Heart right ventricle (tissue), 16 donors: ENCODE measurements at regions not wholly inside any gene's neighbourhood (a gene's known extent, or its start where the extent isn't known, plus 50 kb on each side); places are given as distances from the start of the nearest gene placed in this dataset.

Experiments used
- ATAC-seq, 8 donors: fragments of 200-7000 bp; cut with Tn5 transposase; one replicate each; pipeline ENCODE4 v1.9.1; 2020; ENCODE audit warnings: mild to moderate bottlenecking in 8 of 8, moderate library complexity in 8 of 8, moderate number of reproducible peaks in 1 of 8
- DNase-seq, 2 donors: peaks; one replicate each; pipeline ENCODE4 v3.0.0-alpha.2; 2020
- H3K27ac ChIP-seq, 10 donors: fragments of 200-600 bp; sonication (generic) in 2 of 10; one replicate each; pipeline versions ENCODE4 v1.5.0 to v1.8.0; 2020 to 2022; ENCODE audit warnings: mild to moderate bottlenecking in 3 of 10
- H3K27me3 ChIP-seq, 7 donors: fragments of 200-600 bp; one replicate each; pipeline ENCODE4 v1.8.0; 2021 to 2022; ENCODE audit warnings: mild to moderate bottlenecking in 2 of 7
- H3K36me3 ChIP-seq, 9 donors: fragments of 200-600 bp; sonication (generic) in 1 of 9; one replicate each; pipeline versions ENCODE4 v1.5.0 to v1.8.0; 2020 to 2022; ENCODE audit warnings: mild to moderate bottlenecking in 2 of 9
- H3K4me1 ChIP-seq, 9 donors: fragments of 200-600 bp; sonication (generic) in 1 of 9; one replicate each; pipeline versions ENCODE4 v1.5.0 to v1.8.0; 2020 to 2022; ENCODE audit warnings: mild to moderate bottlenecking in 4 of 9
- H3K4me3 ChIP-seq, 10 donors: fragments of 200-600 bp; sonication (generic) in 2 of 10; one replicate each; pipeline versions ENCODE4 v1.5.0 to v1.8.0; 2020 to 2022; ENCODE audit warnings: mild to moderate bottlenecking in 7 of 10, moderate library complexity in 2 of 10
- H3K9me3 ChIP-seq, 11 donors: fragments of 200-600 bp in 10 of 11; sonication (generic) in 2 of 11; one replicate each; pipeline versions ENCODE4 v1.5.0 to v1.8.0; 2013 to 2022; ENCODE audit warnings: mild to moderate bottlenecking in 2 of 11, control low read depth in 1 of 11, moderate library complexity in 1 of 11
- WGBS, 2 donors: extraction: QIAGEN DNeasy Blood & Tissue Kit; methylation state at CpG; one replicate each; pipeline ENCODE4 v1.1.7; 2013; ENCODE audit warnings: inconsistent platforms in 1 of 2; 5-methylcytosine and 5-hydroxymethylcytosine counted together
- intact Hi-C, 10 donors: fragments of 100-400 bp; cut with DNase I; formaldehyde crosslinking; loops; one replicate each; pipeline versions ENCODE4 v1.11.1 to v1.14.2; 2022
- TF ChIP-seq, protein P1 (sequence below), 9 donors: fragments of 200-600 bp; sonication (generic) in 2 of 9; IDR thresholded peaks; one replicate each; pipeline versions ENCODE4 v1.5.0 to v1.8.0; 2021 to 2022; ENCODE audit warnings: antibody characterized with exemption in 9 of 9, mild to moderate bottlenecking in 5 of 9, moderate library complexity in 1 of 9
- donor health status: Arrhythmogenic right ventricular cardiomyopathy.
- donor health status: ischemic (EF 13 %, LVEDD 7.1; RV severe dilation, severe dysfunction).
- donor health status: healthy with polysubstance abuse.
- donor health status: DM: no; HTN: yes; CAD: no.
- donor health status: DM: no; HTN: no; CAD: no.
- donor health status: ischemic (EF 25% LVEDD 6.9; RV normal size, moderate dysfunction).
- donor health status: ischemic (EF 25% LVEDD 5.7; RV mildly dilated, moderate dysfunction).
- donor health status: healthy.
- donor health status: DM: yes; HTN: yes; CAD: no.
- donor health status: Ischemic cardiomyopathy.
- donor health status: ischemic (EF 35%, LVEDD 5.7; RV mildly dilated, moderate dysfunction).
- donor health status: nonischemic (EF 11% LVEDD 7.7; RV severe dilation, severe dysfunction).
- donor health status: DM: yes; HTN: yes; CAD: no.
- donor health status: PGD.
- donor health status: ischemic (EF 29% LVEDD 5.4; RV normal size, mild dysfunction).
- donor health status: nonischemic (EF 23%, LVEDD 6.1; RV moderate dilation, normal function).

DNA sequence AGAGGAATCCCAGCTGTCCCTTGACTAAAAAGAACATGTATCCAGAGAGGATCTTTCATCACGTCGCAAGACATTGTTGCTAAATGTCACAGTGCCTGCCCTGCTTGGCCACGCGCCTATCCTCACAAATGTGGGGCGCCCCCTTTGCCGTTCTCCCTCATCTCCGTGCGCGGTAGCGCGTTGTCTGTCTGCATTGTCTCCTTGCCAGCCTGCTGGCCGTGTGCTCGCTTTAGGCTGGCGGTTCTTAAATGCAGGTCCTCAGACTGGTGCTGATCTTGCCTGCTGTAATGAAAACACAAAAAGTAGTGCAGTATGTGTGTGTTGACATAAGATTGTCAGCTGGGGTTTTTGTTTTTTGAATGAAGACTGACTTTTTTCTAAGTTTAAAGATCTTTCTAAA lies 198.2 kb upstream of the RGS6 start:
- DNase-seq: no peak
- Histone ChIP-seq H3K9me3 (no peaks in the 10 kb centered on the region), H3K27ac (no peak overlapping the region), H3K27me3 (no peaks in the 10 kb centered on the region), H3K4me3 (no peak overlapping the region), H3K4me1 (peaks cover 0 to 2% (median 0%) of the 10 kb centered on the region in 9 donors), H3K36me3 (peaks cover 0 to 95% (median 21%) of the 10 kb centered on the region in 9 donors)
- WGBS, 2 donors: 88 to 90% methylated on average over 14 of the region's 14 CpGs
- TF ChIP-seq, protein P1, sequence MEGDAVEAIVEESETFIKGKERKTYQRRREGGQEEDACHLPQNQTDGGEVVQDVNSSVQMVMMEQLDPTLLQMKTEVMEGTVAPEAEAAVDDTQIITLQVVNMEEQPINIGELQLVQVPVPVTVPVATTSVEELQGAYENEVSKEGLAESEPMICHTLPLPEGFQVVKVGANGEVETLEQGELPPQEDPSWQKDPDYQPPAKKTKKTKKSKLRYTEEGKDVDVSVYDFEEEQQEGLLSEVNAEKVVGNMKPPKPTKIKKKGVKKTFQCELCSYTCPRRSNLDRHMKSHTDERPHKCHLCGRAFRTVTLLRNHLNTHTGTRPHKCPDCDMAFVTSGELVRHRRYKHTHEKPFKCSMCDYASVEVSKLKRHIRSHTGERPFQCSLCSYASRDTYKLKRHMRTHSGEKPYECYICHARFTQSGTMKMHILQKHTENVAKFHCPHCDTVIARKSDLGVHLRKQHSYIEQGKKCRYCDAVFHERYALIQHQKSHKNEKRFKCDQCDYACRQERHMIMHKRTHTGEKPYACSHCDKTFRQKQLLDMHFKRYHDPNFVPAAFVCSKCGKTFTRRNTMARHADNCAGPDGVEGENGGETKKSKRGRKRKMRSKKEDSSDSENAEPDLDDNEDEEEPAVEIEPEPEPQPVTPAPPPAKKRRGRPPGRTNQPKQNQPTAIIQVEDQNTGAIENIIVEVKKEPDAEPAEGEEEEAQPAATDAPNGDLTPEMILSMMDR (IDR thresholded peaks at IDR 0.05): no peak
- intact Hi-C loops: no loop called here
- ATAC-seq: no peak

- Histone ChIP-seq H3K36me3 (peaks cover 0 to 91% (median 17%) of the 10 kb centered on the region in 9 donors), H3K27ac (no peak overlapping the region), H3K4me1 (peaks cover 0 to 10% (median 1%) of the 10 kb centered on the region in 9 donors), H3K4me3 (no peak overlapping the region), H3K9me3 (no peaks in the 10 kb centered on the region), H3K27me3 (no peaks in the 10 kb centered on the region)
- intact Hi-C loops: no loop called here
- WGBS, 2 donors: 89 to 93% methylated on average over 2 of the region's 2 CpGs
- DNase-seq: no peak
- TF ChIP-seq, protein P1 (IDR thresholded peaks at IDR 0.05): no peak
- no peak for ATAC-seq
Observed at GRCh38 chr14:71734885-71735284, 197.3 kb upstream of the RGS6 start.

DNA sequence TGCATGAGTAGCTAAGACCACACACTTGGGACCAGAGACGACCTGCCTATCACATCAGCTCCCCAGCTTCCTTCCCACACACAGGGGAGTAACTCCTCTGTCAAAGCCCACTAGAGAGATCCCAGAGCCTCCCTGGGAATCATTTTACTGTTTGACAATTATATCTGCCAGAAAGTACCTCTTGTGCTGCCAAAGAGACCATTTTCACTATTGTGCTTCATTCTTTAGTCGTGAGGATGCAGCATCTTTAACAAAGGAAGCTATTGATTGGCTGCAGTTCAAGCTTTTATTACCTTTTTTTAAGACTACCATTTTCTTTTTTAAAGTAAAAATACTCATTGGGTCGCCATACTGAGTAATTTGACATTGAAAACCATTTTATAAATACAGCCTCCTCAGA lies 194.5 kb upstream of the RGS6 start:
- TF ChIP-seq, protein P1 (IDR thresholded peaks at IDR 0.05): no peak
- no peak for ATAC-seq
- no peak for DNase-seq
- peaks cover 0 to 14% (median 4%) of the 10 kb centered on the region in 9 donors for H3K4me1 ChIP-seq
- H3K27me3 ChIP-seq: no peaks in the 10 kb centered on the region
- intact Hi-C loops: no loop called here
- peaks cover 0 to 64% (median 9%) of the 10 kb centered on the region in 9 donors for H3K36me3 ChIP-seq
- WGBS, 2 donors: 65 to 70% methylated on average over 3 of the region's 3 CpGs
- H3K27ac ChIP-seq: no peak overlapping the region
- H3K4me3 ChIP-seq: no peak overlapping the region
- no peaks in the 10 kb centered on the region for H3K9me3 ChIP-seq

GRCh38 chr14:71739273-71739990 lies 192.8 kb upstream of the RGS6 start:
- peak in 1 of 2 donors; percentile 17 for DNase-seq
- TF ChIP-seq, protein P1 (IDR thresholded peaks at IDR 0.05): peak in 1 of 9 donors; percentile 19
- no peaks in the 10 kb centered on the region for H3K27me3 ChIP-seq
- H3K9me3 ChIP-seq: no peaks in the 10 kb centered on the region
- intact Hi-C loops: no loop called here
- H3K27ac ChIP-seq: peak overlapping the region in 4 of 10 donors; percentile 18 to 49 (median 32)
- H3K4me1 ChIP-seq: peaks cover 0 to 14% (median 4%) of the 10 kb centered on the region in 9 donors
- H3K4me3 ChIP-seq: no peak overlapping the region
- H3K36me3 ChIP-seq: peaks cover 0 to 48% (median 9%) of the 10 kb centered on the region in 9 donors
- 83 to 87% methylated on average over 5 of the region's 5 CpGs for WGBS, 2 donors
- peak in 6 of 8 donors; percentile 50 to 76 (median 69) for ATAC-seq
